Esophagus muscularis mucosa (tissue), 4 donors: ENCODE measurements at regions not wholly inside any gene's neighbourhood (a gene's known extent, or its start where the extent isn't known, plus 50 kb on each side); places are given as distances from the start of the nearest gene placed in this dataset.
"Not testable (repeated sequence)": the region's sequence is repeated elsewhere in the genome, so short reads cannot be mapped to it uniquely, and the experiment has no call there.

Source experiments
- DNase-seq: peaks from one replicate; pipeline ENCODE4 v3.0.0-alpha.2; 2017; ENCODE audit errors: extremely low spot score
- H3K27ac ChIP-seq, 4 donors: fragments of 200-600 bp; sonication (generic); replicated peaks in 1 of 4; 1 replicate in 3 of 4; 2 replicates in 1 of 4; pipeline ENCODE4 v1.5.1; 2016 to 2019; ENCODE audit warnings: mild to moderate bottlenecking in 1 of 4
- H3K27me3 ChIP-seq, 4 donors: fragments of 200-600 bp; sonication (generic); one replicate each; pipeline versions ENCODE4 v1.5.1 to v1.6.0; 2016 to 2019
- H3K36me3 ChIP-seq, 4 donors: fragments of 200-600 bp; sonication (generic); one replicate each; pipeline ENCODE4 v1.5.1; 2016 to 2019
- H3K4me1 ChIP-seq, 4 donors: fragments of 200-600 bp; sonication (generic); one replicate each; pipeline ENCODE4 v1.5.1; 2016 to 2019
- H3K4me3 ChIP-seq, 4 donors: fragments of 200-600 bp; sonication (generic); 1 replicate in 2 of 4; 2 replicates in 2 of 4; pipeline ENCODE4 v1.5.1; 2016 to 2019; ENCODE audit warnings: mild to moderate bottlenecking in 4 of 4, moderate library complexity in 1 of 4
- H3K9me3 ChIP-seq, 4 donors: fragments of 200-600 bp; sonication (generic); 1 replicate in 3 of 4; 2 replicates in 1 of 4; pipeline ENCODE4 v1.5.1; 2016 to 2019
- EP300 ChIP-seq: sonication (generic); formaldehyde crosslinking; IDR thresholded peaks from one replicate; pipeline ENCODE4 v1.6.1; 2017; ENCODE audit warnings: antibody characterized with exemption
- POLR2A ChIP-seq: fragments of 450-650 bp; IDR thresholded peaks from one replicate; pipeline ENCODE4 v1.6.1; 2017; ENCODE audit warnings: antibody characterized with exemption, moderate library complexity, mild to moderate bottlenecking, low read depth
- POLR2AphosphoS5 ChIP-seq, 2 donors: sonication (generic); formaldehyde crosslinking; IDR thresholded peaks; one replicate each; pipeline ENCODE4 v1.6.1; 2017; ENCODE audit warnings: antibody characterized with exemption in 2 of 2
- WGBS: methylation state at CpG from one replicate; pipeline ENCODE4 v1.1.5; 2018; 5-methylcytosine and 5-hydroxymethylcytosine counted together
- intact Hi-C: fragments of 100-400 bp; cut with DNase I; formaldehyde crosslinking; loops from one replicate; pipeline ENCODE4 v1.15.1; 2023
- TF ChIP-seq, protein P1 (sequence below), 3 experiments: fragments of 200-600 bp in 2 of 3; fragments of 450-650 bp in 1 of 3; sonication (generic) in 2 of 3; IDR thresholded peaks; one replicate each; pipeline ENCODE4 v1.5.1; 2017 to 2019; ENCODE audit warnings: antibody characterized with exemption in 3 of 3, mild to moderate bottlenecking in 2 of 3, moderate library complexity in 1 of 3

- Histone ChIP-seq H3K9me3 (peaks cover 0 to 14% (median 9%) of the 10 kb centered on the region in 4 donors), H3K4me1 (no peaks in the 10 kb centered on the region), H3K27me3 (no peaks in the 10 kb centered on the region), H3K27ac (no peak overlapping the region), H3K36me3 (no peaks in the 10 kb centered on the region), H3K4me3 (no peak overlapping the region)
- WGBS = 59% methylated on average over 1 of the region's 1 CpG
- intact Hi-C loops = no loop called here
- DNase-seq = no peak
- no peak for TF ChIP-seq EP300
- TF ChIP-seq POLR2AphosphoS5 (IDR thresholded peaks at IDR 0.05) = no peak
- TF ChIP-seq, protein P1, sequence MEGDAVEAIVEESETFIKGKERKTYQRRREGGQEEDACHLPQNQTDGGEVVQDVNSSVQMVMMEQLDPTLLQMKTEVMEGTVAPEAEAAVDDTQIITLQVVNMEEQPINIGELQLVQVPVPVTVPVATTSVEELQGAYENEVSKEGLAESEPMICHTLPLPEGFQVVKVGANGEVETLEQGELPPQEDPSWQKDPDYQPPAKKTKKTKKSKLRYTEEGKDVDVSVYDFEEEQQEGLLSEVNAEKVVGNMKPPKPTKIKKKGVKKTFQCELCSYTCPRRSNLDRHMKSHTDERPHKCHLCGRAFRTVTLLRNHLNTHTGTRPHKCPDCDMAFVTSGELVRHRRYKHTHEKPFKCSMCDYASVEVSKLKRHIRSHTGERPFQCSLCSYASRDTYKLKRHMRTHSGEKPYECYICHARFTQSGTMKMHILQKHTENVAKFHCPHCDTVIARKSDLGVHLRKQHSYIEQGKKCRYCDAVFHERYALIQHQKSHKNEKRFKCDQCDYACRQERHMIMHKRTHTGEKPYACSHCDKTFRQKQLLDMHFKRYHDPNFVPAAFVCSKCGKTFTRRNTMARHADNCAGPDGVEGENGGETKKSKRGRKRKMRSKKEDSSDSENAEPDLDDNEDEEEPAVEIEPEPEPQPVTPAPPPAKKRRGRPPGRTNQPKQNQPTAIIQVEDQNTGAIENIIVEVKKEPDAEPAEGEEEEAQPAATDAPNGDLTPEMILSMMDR (IDR thresholded peaks at IDR 0.05) = no peak
- no peak for TF ChIP-seq POLR2A
Measured at GRCh38 chr1:70737125-70737524, 310.5 kb downstream of the PTGER3 start.

GRCh38 chr1:70738624-70739023 lies 309.0 kb downstream of the PTGER3 start:
- H3K9me3 ChIP-seq = peaks cover 0 to 18% (median 11%) of the 10 kb centered on the region in 4 donors
- 54% methylated on average over 3 of the region's 3 CpGs for WGBS
- TF ChIP-seq POLR2A = no peak
- H3K27me3 ChIP-seq = no peaks in the 10 kb centered on the region
- no peak for DNase-seq
- no peaks in the 10 kb centered on the region for H3K36me3 ChIP-seq
- H3K4me3 ChIP-seq = no peak overlapping the region
- H3K27ac ChIP-seq = no peak overlapping the region
- intact Hi-C loops = no loop called here
- no peaks in the 10 kb centered on the region for H3K4me1 ChIP-seq

- intact Hi-C loops = no loop called here
- Histone ChIP-seq H3K27ac (no peak overlapping the region), H3K4me1 (no peaks in the 10 kb centered on the region), H3K4me3 (no peak overlapping the region), H3K27me3 (no peaks in the 10 kb centered on the region), H3K9me3 (peaks cover 0 to 46% (median 39%) of the 10 kb centered on the region in 4 donors), H3K36me3 (no peaks in the 10 kb centered on the region)
- DNase-seq = no peak
- WGBS = 72% methylated on average over 4 of the region's 4 CpGs
- TF ChIP-seq POLR2A (no peak), POLR2AphosphoS5 (IDR thresholded peaks at IDR 0.05) (no peak), EP300 (no peak)
- TF ChIP-seq, protein P1 (IDR thresholded peaks at IDR 0.05) = no peak
Measured at GRCh38 chr1:70745199-70745598, 302.4 kb downstream of the PTGER3 start.

DNA sequence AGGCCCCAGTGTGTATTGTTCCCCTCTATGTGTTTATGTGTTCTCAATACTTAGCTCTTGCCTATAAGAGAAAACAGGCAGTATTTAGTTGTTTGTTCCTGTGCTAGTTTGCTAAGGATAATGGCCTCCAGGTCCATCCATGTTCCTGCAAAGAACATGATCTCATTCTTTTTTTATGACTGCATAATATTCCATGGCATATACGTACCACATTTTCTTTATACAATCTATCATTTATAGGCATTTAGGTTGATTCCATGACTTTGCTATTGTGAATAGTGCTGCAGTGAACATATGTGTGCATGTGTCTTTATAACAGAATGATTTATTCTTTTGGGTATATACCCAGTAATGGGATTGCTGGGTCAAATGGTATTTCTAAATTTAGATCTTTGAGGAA lies 301.6 kb downstream of the PTGER3 start:
- H3K4me1 ChIP-seq, H3K36me3 ChIP-seq, DNase-seq, H3K27me3 ChIP-seq, H3K4me3 ChIP-seq, H3K27ac ChIP-seq, intact Hi-C loops: not testable (repeated sequence)
- peaks cover 0 to 48% (median 40%) of the 10 kb centered on the region in 4 donors for H3K9me3 ChIP-seq
- WGBS = 97% methylated on average over 1 of the region's 1 CpG

DNA sequence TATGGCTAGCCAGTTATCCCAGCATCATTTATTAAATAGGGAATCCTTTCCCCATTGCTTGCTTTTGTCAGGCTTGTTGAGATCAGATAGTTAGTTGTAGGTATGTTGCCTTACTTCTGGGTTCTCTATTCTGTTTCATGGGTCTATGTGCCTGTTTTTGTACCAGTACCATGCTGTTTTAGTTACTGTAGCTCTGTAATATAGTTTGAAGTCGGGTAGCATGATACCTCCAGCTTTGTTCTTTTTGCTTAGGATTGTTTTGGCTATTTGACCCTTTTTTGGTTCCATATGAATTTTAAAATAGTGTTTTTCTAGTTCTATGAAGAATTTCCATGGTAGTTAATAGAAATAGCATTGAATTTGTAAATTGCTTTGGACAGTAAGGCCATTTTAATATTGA lies 300.5 kb downstream of the PTGER3 start:
- H3K36me3 ChIP-seq, H3K4me1 ChIP-seq, H3K27ac ChIP-seq, DNase-seq, intact Hi-C loops, H3K4me3 ChIP-seq, H3K27me3 ChIP-seq: not testable (repeated sequence)
- peaks cover 0 to 40% (median 34%) of the 10 kb centered on the region in 4 donors for H3K9me3 ChIP-seq
- WGBS = 63% methylated on average over 1 of the region's 1 CpG

- peaks cover 0 to 24% (median 16%) of the 10 kb centered on the region in 4 donors for H3K9me3 ChIP-seq
- H3K4me1 ChIP-seq, intact Hi-C loops, H3K36me3 ChIP-seq, H3K27me3 ChIP-seq, H3K27ac ChIP-seq, DNase-seq, H3K4me3 ChIP-seq: not testable (repeated sequence)
- 66% methylated on average over 6 of the region's 6 CpGs for WGBS
Measured at GRCh38 chr1:70751676-70752287, 295.8 kb downstream of the PTGER3 start.

DNA sequence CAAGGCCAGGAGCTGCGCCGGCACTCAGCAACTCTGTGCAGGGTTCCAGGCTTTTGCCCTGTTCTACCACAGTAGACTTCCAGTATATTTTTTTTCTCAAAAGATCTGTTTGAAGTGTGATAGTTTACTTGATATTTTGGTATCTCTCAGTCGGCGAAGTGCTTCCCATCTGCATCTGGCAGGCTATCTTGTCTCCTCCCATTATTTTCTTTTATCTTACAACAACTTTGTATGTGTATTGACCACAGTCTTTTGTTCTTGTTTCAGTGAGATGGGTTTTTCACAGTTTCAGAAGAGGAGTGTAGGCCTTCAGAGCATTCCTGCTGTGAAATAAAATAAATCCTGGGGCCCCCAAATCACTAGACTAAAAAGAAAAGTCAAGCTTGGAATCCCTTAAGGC lies 292.9 kb downstream of the PTGER3 start:
- TF ChIP-seq POLR2A = no peak
- TF ChIP-seq POLR2AphosphoS5 (IDR thresholded peaks at IDR 0.05) = no peak
- TF ChIP-seq, protein P1 (IDR thresholded peaks at IDR 0.05) = no peak
- TF ChIP-seq EP300 = no peak
- intact Hi-C loops = no loop called here
- 90% methylated on average over 4 of the region's 4 CpGs for WGBS
- Histone ChIP-seq H3K9me3 (peaks cover 0 to 12% (median 4%) of the 10 kb centered on the region in 4 donors), H3K36me3 (no peaks in the 10 kb centered on the region), H3K27me3 (no peaks in the 10 kb centered on the region), H3K4me3 (no peak overlapping the region), H3K4me1 (no peaks in the 10 kb centered on the region), H3K27ac (no peak overlapping the region)
- no peak for DNase-seq
